ENCODE measurements at regions not wholly inside any gene's neighbourhood (a gene's known extent, or its start where the extent isn't known, plus 50 kb on each side); places are given as distances from the start of the nearest gene placed in this dataset.

DNA sequence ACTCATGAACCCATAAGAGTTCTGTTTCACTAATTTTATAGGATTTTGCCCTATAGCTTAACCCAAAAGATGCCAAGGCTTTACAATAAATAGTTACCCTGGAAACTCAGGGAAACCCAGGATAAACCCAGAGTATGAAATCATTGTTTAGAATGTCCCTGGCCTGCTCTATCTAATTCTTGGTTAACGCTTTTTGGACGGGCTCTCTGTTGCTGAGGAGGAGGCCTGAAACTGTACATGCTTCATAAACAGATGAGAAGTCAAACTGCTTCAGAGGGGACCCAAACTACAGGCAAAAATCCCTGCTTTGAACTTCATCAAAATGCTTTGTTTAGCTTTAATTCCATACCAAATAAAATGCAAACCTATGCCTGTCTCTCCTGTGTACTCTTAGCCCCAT lies 291.9 kb downstream of the SH3GL2 start:
- TF ChIP-seq, protein P1, sequence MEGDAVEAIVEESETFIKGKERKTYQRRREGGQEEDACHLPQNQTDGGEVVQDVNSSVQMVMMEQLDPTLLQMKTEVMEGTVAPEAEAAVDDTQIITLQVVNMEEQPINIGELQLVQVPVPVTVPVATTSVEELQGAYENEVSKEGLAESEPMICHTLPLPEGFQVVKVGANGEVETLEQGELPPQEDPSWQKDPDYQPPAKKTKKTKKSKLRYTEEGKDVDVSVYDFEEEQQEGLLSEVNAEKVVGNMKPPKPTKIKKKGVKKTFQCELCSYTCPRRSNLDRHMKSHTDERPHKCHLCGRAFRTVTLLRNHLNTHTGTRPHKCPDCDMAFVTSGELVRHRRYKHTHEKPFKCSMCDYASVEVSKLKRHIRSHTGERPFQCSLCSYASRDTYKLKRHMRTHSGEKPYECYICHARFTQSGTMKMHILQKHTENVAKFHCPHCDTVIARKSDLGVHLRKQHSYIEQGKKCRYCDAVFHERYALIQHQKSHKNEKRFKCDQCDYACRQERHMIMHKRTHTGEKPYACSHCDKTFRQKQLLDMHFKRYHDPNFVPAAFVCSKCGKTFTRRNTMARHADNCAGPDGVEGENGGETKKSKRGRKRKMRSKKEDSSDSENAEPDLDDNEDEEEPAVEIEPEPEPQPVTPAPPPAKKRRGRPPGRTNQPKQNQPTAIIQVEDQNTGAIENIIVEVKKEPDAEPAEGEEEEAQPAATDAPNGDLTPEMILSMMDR (conservative IDR thresholded peaks at IDR 0.05; ENCODE audit: control insufficient read depth, insufficient read depth, low read depth, low read length): no peak
- no peak overlapping the region for H3K4me3 ChIP-seq (ENCODE audit: control insufficient read depth, low read depth, low read length)

DNA sequence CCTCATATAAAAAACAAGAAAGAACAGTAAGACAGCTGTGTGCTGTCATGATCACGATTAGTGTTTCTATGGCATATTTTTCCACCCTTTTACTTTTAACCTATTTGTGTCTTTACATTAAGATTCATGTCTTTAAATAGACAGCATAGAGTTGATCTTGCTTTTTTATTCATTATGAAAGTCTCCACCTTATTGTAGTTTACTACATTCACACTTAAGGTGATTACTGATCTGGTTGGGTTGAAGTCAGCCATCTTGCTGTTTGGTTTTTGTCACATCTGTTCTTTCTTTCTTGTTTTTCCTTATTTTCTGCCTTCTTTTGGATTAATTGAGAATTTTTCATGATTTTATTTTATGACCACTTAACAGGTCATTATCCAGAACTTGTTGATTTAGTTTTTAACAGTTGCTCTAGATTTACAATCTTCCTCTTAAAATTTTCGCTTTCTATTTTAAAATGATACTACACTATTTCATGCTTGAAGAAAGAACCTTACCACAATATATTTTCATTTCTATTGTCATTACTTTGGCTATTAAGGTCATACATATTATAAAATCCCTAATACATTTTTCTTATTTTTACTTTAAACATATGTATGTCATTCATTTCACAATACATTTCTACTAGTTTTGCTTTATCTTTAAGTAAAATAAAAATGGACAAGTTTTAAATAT lies 292.5 kb downstream of the SH3GL2 start:
- DNase-seq (ENCODE audit: low read depth): no peak
- TF ChIP-seq, protein P1 (conservative IDR thresholded peaks at IDR 0.05; ENCODE audit: control insufficient read depth, insufficient read depth, low read depth, low read length): no peak
- no peak overlapping the region for H3K4me3 ChIP-seq (ENCODE audit: control insufficient read depth, low read depth, low read length)

More for the DNA sequence above, 291.9 kb downstream of the SH3GL2 start:
- DNase-seq (ENCODE audit: low read depth): no peak

DNA sequence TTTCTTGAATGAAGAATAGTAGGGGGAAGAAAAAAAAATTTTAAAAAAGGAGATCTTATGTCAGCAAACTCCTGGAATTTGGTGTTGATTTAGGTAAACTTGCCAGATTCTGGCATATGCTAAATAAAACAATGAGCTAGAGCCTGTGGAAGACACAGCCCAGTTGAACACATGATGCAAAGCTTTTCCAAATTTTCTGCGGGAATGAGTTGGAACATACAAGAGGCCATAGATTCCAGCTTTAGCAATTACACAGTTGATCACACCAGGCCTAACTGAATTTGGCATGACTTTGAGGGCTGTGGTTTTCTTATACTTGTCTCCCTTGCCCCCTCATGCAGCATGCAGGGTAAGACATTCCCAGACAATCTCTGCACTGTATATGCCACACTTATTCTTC lies 297.0 kb downstream of the SH3GL2 start:
- no peak overlapping the region for H3K4me3 ChIP-seq (ENCODE audit: control insufficient read depth, low read depth, low read length)
- TF ChIP-seq, protein P1 (conservative IDR thresholded peaks at IDR 0.05; ENCODE audit: control insufficient read depth, insufficient read depth, low read depth, low read length): no peak
- DNase-seq (ENCODE audit: low read depth): no peak

DNA sequence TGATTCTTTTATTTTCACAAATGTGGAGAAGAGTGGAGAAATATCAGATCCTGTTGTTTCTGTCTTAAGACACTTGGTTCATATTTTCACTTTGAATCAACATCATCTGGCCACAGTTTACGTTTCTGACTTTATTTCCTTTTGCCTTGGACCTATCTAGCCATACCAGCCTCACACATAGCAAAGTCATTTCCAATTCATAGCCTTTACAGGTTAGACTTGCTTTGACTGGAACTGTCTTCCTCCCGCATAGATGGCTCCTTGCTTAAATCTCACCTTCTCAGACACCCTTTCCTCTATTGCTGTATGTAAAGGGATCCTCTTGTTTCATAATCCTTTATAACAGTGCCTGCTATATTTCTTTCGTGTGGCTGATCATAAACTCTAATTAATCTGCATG lies 297.8 kb downstream of the SH3GL2 start:
- DNase-seq (ENCODE audit: low read depth): no peak
- no peak overlapping the region for H3K4me3 ChIP-seq (ENCODE audit: control insufficient read depth, low read depth, low read length)
- TF ChIP-seq, protein P1 (conservative IDR thresholded peaks at IDR 0.05; ENCODE audit: control insufficient read depth, insufficient read depth, low read depth, low read length): no peak

DNA sequence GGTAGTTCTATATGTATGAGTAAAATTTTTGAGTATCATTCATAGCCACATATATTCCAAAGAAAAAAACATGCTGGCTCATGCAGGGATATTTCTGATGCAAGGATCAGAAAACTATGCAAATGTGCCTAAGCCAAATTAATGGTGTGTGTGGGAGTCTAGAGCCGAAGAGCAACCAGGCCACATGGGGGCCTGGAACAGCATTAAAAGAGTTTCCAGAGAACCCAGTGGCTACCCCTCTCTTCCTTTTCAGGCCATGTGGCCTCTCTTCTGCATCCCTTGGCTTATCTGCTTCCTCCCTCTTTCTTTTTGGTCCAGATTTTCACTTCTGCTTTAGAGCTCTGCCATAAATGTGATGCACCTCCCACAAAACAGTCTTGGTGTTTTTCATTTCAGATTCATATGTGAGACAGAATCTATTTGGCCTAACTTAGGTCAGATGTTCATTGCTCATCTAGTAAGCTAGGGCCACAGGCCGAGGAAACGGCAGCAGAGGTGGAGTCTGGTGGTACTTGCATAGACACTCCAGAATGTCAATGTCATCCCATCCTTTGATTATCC lies 300.0 kb downstream of the SH3GL2 start:
- no peak overlapping the region for H3K4me3 ChIP-seq (ENCODE audit: control insufficient read depth, low read depth, low read length)
- TF ChIP-seq, protein P1 (conservative IDR thresholded peaks at IDR 0.05; ENCODE audit: control insufficient read depth, insufficient read depth, low read depth, low read length): no peak
- DNase-seq (ENCODE audit: low read depth): no peak

DNA sequence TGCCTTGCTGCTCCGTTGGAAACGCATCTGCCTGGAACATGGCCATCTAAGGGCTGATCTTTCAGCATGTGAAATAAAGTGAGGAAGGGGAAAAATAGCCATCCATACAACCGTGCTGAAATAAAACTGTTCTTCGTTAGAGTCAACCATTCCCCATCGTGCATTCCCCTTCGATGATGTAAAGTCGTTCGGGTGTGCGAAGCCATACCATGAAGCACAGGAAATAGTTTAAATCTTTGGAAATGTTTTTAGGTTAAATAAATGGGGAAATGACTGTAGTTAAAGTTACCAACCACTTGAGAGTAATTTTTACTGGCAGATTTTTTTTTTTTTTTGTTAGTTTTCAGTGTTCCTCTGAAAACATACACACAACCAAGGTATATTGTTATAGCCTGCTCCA lies 302.5 kb downstream of the SH3GL2 start:
- no peak for DNase-seq (ENCODE audit: low read depth)
- no peak overlapping the region for H3K4me3 ChIP-seq (ENCODE audit: control insufficient read depth, low read depth, low read length)
- TF ChIP-seq, protein P1 (conservative IDR thresholded peaks at IDR 0.05; ENCODE audit: control insufficient read depth, insufficient read depth, low read depth, low read length): no peak
